ENCODE measurements at regions not wholly inside any gene's neighbourhood (a gene's known extent, or its start where the extent isn't known, plus 50 kb on each side); places are given as distances from the start of the nearest gene placed in this dataset.

DNA sequence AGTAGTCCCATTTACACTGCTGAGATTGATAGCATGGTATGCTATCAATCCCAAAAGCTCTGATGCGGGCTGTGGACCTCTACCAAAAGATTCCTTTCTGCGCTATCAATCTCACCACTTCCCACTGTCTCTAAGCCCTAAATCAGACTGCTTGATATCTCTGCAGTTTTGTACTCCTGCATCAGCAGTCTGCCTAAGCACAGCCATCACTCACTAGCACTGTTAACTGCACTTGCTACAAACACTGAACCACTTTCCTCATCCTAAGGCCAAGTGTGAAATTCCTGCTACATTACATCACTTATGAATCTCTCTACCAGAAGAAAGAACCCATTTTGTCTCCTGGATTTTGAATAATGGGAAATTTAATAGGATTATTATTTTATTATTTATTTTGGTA lies 237.0 kb downstream of the HNMT start:
- TF ChIP-seq, protein P1, sequence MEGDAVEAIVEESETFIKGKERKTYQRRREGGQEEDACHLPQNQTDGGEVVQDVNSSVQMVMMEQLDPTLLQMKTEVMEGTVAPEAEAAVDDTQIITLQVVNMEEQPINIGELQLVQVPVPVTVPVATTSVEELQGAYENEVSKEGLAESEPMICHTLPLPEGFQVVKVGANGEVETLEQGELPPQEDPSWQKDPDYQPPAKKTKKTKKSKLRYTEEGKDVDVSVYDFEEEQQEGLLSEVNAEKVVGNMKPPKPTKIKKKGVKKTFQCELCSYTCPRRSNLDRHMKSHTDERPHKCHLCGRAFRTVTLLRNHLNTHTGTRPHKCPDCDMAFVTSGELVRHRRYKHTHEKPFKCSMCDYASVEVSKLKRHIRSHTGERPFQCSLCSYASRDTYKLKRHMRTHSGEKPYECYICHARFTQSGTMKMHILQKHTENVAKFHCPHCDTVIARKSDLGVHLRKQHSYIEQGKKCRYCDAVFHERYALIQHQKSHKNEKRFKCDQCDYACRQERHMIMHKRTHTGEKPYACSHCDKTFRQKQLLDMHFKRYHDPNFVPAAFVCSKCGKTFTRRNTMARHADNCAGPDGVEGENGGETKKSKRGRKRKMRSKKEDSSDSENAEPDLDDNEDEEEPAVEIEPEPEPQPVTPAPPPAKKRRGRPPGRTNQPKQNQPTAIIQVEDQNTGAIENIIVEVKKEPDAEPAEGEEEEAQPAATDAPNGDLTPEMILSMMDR (IDR thresholded peaks at IDR 0.05), result no peak
- no peak for TF ChIP-seq POLR2AphosphoS5 (IDR thresholded peaks at IDR 0.05)
- no peak for TF ChIP-seq POLR2A (IDR thresholded peaks at IDR 0.05)

All from transverse colon (tissue), 4 donors.